Endothelial cell of umbilical vein (primary cell): ENCODE measurements at regions not wholly inside any gene's neighbourhood (a gene's known extent, or its start where the extent isn't known, plus 50 kb on each side); places are given as distances from the start of the nearest gene placed in this dataset.

Source experiments
- BruUV-seq: library from RNA; stranded (reverse); fragments of 400-500 nt; replicated peaks from 2 replicates; lab custom pipeline; 2021; lab: Mats Ljungman, UMichigan
- CTCF ChIA-PET: fragments of 300-600, 350-600 bp; sonication (Branson Sonifier 250); formaldehyde crosslinking; loops from one replicate; lab custom pipeline; 2021; ENCODE audit warnings: antibody characterized with exemption, inconsistent platforms; lab: Charles Lee
- POLR2A ChIA-PET: fragments of 300-600, 350-600 bp; sonication (Branson Sonifier 250); formaldehyde crosslinking; loops from one replicate; lab custom pipeline; 2021; ENCODE audit warnings: antibody characterized with exemption, inconsistent platforms; lab: Charles Lee
- DNase-seq: peaks from one replicate; pipeline ENCODE4 v3.0.0-alpha.2; 2011; ENCODE audit warnings: low read depth, low spot score
- FAIRE-seq: peaks from 2 replicates; lab custom pipeline; 2011; peaks lifted over from hg19 to GRCh38; lab: Jason Lieb, UNC
- H2AFZ ChIP-seq: 2 replicates; pipeline ENCODE4 v1.6.0; 2012; ENCODE audit warnings: low read depth, low read length, control low read depth, inconsistent platforms
- H3K27ac ChIP-seq: 2 replicates; pipeline ENCODE4 v1.5.1; 2011; ENCODE audit warnings: low read depth, mild to moderate bottlenecking, control low read depth, low read length, moderate library complexity; ENCODE audit not compliant: insufficient read depth
- H3K27me3 ChIP-seq, 2 experiments: 2 replicates each; pipeline versions ENCODE4 v1.6.0 to v1.6.1; 2011; ENCODE audit warnings: low read length in 2 of 2, mixed read lengths in 1 of 2; ENCODE audit not compliant: control insufficient read depth in 2 of 2, insufficient read depth in 2 of 2
- H3K36me3 ChIP-seq, 2 experiments: 2 replicates in 1 of 2; 3 replicates in 1 of 2; pipeline ENCODE4 v1.5.1; 2011; ENCODE audit warnings: low read length in 2 of 2, mild to moderate bottlenecking in 1 of 2, moderate library complexity in 1 of 2; ENCODE audit not compliant: control insufficient read depth in 2 of 2, insufficient read depth in 2 of 2; ENCODE audit errors: extremely low read depth in 1 of 2
- H3K4me1 ChIP-seq: 3 replicates; pipeline ENCODE4 v1.5.1; 2011; ENCODE audit warnings: mild to moderate bottlenecking, low read length; ENCODE audit not compliant: control insufficient read depth, insufficient read depth; ENCODE audit errors: extremely low read depth
- H3K4me2 ChIP-seq: 2 replicates; pipeline ENCODE4 v1.6.1; 2011; ENCODE audit warnings: low read length, control low read depth, mixed read lengths; ENCODE audit not compliant: insufficient read depth
- H3K4me3 ChIP-seq, 3 experiments: fragments of 200-600 bp in 1 of 3; sonication (generic), shearing (Covaris generic) in 1 of 3; replicated peaks in 1 of 3; 2 replicates each; pipeline ENCODE4 v1.5.1; 2011 to 2016; ENCODE audit warnings: control low read depth in 3 of 3, low read length in 3 of 3, mild to moderate bottlenecking in 2 of 3, inconsistent platforms in 1 of 3, low read depth in 1 of 3, moderate library complexity in 1 of 3; ENCODE audit not compliant: insufficient read depth in 1 of 3
- H3K79me2 ChIP-seq: 2 replicates; pipeline ENCODE4 v1.6.0; 2012; ENCODE audit warnings: low read length, inconsistent platforms; ENCODE audit not compliant: control insufficient read depth, insufficient read depth
- H3K9ac ChIP-seq: replicated peaks from 2 replicates; pipeline ENCODE3; 2011; ENCODE audit warnings: low read length, control low read depth; ENCODE audit not compliant: insufficient read depth; ENCODE audit errors: extremely low read depth
- H3K9me1 ChIP-seq: replicated peaks from 3 replicates; pipeline ENCODE4 v1.6.0; 2011; ENCODE audit warnings: mild to moderate bottlenecking, low read length; ENCODE audit not compliant: control insufficient read depth, insufficient read depth; ENCODE audit errors: extremely low read depth
- H3K9me3 ChIP-seq: replicated peaks from 2 replicates; pipeline ENCODE4 v1.5.1; 2012; ENCODE audit warnings: low read length, inconsistent platforms; ENCODE audit not compliant: control insufficient read depth, insufficient read depth
- H4K20me1 ChIP-seq: replicated peaks from 2 replicates; pipeline ENCODE3; 2011; ENCODE audit warnings: mild to moderate bottlenecking, low read length; ENCODE audit not compliant: control insufficient read depth, insufficient read depth; ENCODE audit errors: extremely low read depth
- CTCF ChIP-seq, 2 donors: IDR thresholded peaks; 1 replicate in 1 of 2; 2 replicates in 1 of 2; pipeline ENCODE4 v1.5.1; 2011; ENCODE audit warnings: low read length in 2 of 2, mild to moderate bottlenecking in 2 of 2, moderate library complexity in 2 of 2, control low read depth in 1 of 2, inconsistent platforms in 1 of 2, low read depth in 1 of 2; ENCODE audit not compliant: insufficient read depth in 1 of 2; ENCODE audit errors: extremely low read depth in 1 of 2
- EZH2 ChIP-seq: IDR thresholded peaks from 2 replicates; pipeline ENCODE4 v1.6.1; 2012; ENCODE audit warnings: borderline replicate concordance, low read depth, mild to moderate bottlenecking, moderate library complexity, low read length, inconsistent platforms; ENCODE audit not compliant: severe bottlenecking
- FOS ChIP-seq: IDR thresholded peaks from 2 replicates; pipeline ENCODE4 v1.6.1; 2011; ENCODE audit warnings: mild to moderate bottlenecking, low read length, moderate library complexity, borderline replicate concordance; ENCODE audit not compliant: insufficient read depth
- GATA2 ChIP-seq: IDR thresholded peaks from 2 replicates; pipeline ENCODE4 v1.7.0; 2011; ENCODE audit warnings: low read depth, mild to moderate bottlenecking, moderate library complexity, mixed read lengths, low read length; ENCODE audit not compliant: insufficient read length, insufficient read depth
- JUN ChIP-seq: IDR thresholded peaks from 2 replicates; pipeline ENCODE4 v1.6.1; 2011; ENCODE audit warnings: borderline replicate concordance, low read depth; ENCODE audit not compliant: insufficient read length, insufficient read depth
- MAX ChIP-seq: IDR thresholded peaks from 2 replicates; pipeline ENCODE4 v1.6.1; 2011; ENCODE audit not compliant: insufficient read depth, insufficient read length
- MYC ChIP-seq: IDR thresholded peaks from one replicate; pipeline ENCODE4 v1.6.1; 2011; ENCODE audit warnings: mild to moderate bottlenecking, low read depth, low read length
- POLR2A ChIP-seq: IDR thresholded peaks from 2 replicates; pipeline ENCODE4 v1.6.1; 2012; ENCODE audit warnings: low read depth, mild to moderate bottlenecking, control low read depth, low read length
- POLR2AphosphoS5 ChIP-seq: IDR thresholded peaks from 2 replicates; pipeline ENCODE4 v1.6.1; 2012; ENCODE audit warnings: low read depth, mild to moderate bottlenecking, control low read depth, low read length, moderate library complexity; ENCODE audit not compliant: insufficient read depth
- dilution Hi-C: fragments of 300-500 bp; cut with MboI; formaldehyde crosslinking; loops from one replicate; pipeline ENCODE4 v1.15.0; 2019; ENCODE audit warnings: low sequenced_read_pairs; ENCODE audit not compliant: extremely low pct_ligation_motif_present
- intact Hi-C: fragments of 100-400 bp; cut with micrococcal nuclease; formaldehyde crosslinking; loops from one replicate; pipeline ENCODE4 v1.10.0; 2022

GRCh38 chr13:50485979-50486935 lies 357.2 kb downstream of the DLEU7 start:
- Histone ChIP-seq H3K4me3 (no peak overlapping the region), H3K79me2 (no peaks in the 10 kb centered on the region), H3K27ac (no peak overlapping the region), H3K9ac (no peak overlapping the region), H3K4me2 (no peak overlapping the region), H2AFZ (no peak overlapping the region), H3K36me3 (no peaks in the 10 kb centered on the region), H4K20me1 (no peaks in the 10 kb centered on the region), H3K9me1 (no peaks in the 10 kb centered on the region), H3K27me3 (no peaks in the 10 kb centered on the region), H3K9me3 (no peaks in the 10 kb centered on the region), H3K4me1 (no peaks in the 10 kb centered on the region)
- BruUV-seq = no TSS peak
- POLR2A ChIA-PET = no interaction called here
- TF ChIP-seq CTCF (IDR thresholded peaks at IDR 0.05; ENCODE audit: extremely low read depth in 1 of 2, insufficient read depth in 1 of 2, low read depth in 1 of 2, low read length in 2 of 2) = no peak
- TF ChIP-seq POLR2AphosphoS5 = no peak
- no peak for TF ChIP-seq JUN
- no peak for TF ChIP-seq GATA2
- TF ChIP-seq POLR2A = no peak
- TF ChIP-seq MYC = no peak
- no peak for TF ChIP-seq FOS
- TF ChIP-seq MAX = no peak
- TF ChIP-seq EZH2 = no peak
- DNase-seq = no peak
- CTCF ChIA-PET = no interaction called here
- intact Hi-C loops (no loop called here), dilution Hi-C loops (no loop called here)
- no peak for FAIRE-seq
